ENCODE measurements at regions not wholly inside any gene's neighbourhood (a gene's known extent, or its start where the extent isn't known, plus 50 kb on each side); places are given as distances from the start of the nearest gene placed in this dataset.
"Not testable (repeated sequence)": the region's sequence is repeated elsewhere in the genome, so short reads cannot be mapped to it uniquely, and the experiment has no call there.

- no peak for TF ChIP-seq SKIL (IDR thresholded peaks at IDR 0.05; ENCODE audit: low read depth, poor library complexity, severe bottlenecking)
- no peak for TF ChIP-seq ZBED1 (IDR thresholded peaks at IDR 0.05; ENCODE audit: borderline replicate concordance)
- TF ChIP-seq SMC3 (IDR thresholded peaks at IDR 0.05; ENCODE audit: borderline replicate concordance, low read length) = no peak
- no peak for TF ChIP-seq MYC (IDR thresholded peaks at IDR 0.05; ENCODE audit: insufficient read depth, insufficient read length, insufficient replicate concordance, low read length, severe bottlenecking)
- TF ChIP-seq NR2C1 (IDR thresholded peaks at IDR 0.05) = no peak
Measured at GRCh38 chr11:110850846-110851245, 138.6 kb upstream of the ARHGAP20 start (continued).

- H3K9me3 ChIP-seq (replicated peaks; ENCODE audit: control insufficient read depth, insufficient read depth, low read length); H3K9ac ChIP-seq (ENCODE audit: control insufficient read depth, insufficient read depth, low read length); SMC1A ChIA-PET (ENCODE audit: uncharacterized antibody, unreplicated experiment); H3K36me3 ChIP-seq (ENCODE audit: control insufficient read depth in 2 of 2, insufficient read depth in 2 of 2, low read length in 1 of 2); H3K79me2 ChIP-seq (ENCODE audit: control insufficient read depth, insufficient read depth, low read length); BruUV-seq (replicated peaks); H3K4me1 ChIP-seq (ENCODE audit: control insufficient read depth, insufficient read depth, low read length); in situ Hi-C loops (cut with MboI); ATAC-seq; H4K20me1 ChIP-seq (ENCODE audit: control insufficient read depth, insufficient read depth); H3K4me2 ChIP-seq (ENCODE audit: control insufficient read depth, insufficient read depth); DNase-seq (ENCODE audit: low read depth, low spot score); H2AFZ ChIP-seq (ENCODE audit: control insufficient read depth, low read depth, low read length); intact Hi-C loops (cut with micrococcal nuclease; ENCODE audit: unreplicated experiment); H3K27ac ChIP-seq (ENCODE audit: control insufficient read depth, insufficient read depth); POLR2A ChIA-PET; H3K4me3 ChIP-seq; H3K27me3 ChIP-seq (replicated peaks in 1 of 2; ENCODE audit: control insufficient read depth in 2 of 2, insufficient read depth in 2 of 2, low read length in 1 of 2); FAIRE-seq; RAD21 ChIA-PET (ENCODE audit: unreplicated experiment): not testable (repeated sequence)
- WGBS (ENCODE audit: insufficient coverage, insufficient replicate concordance, low lambda C conversion rate, missing lambda C conversion rate) = 45% methylated on average over 1 of the region's 1 CpG
- CTCF ChIA-PET = interaction anchor here (0.6 kb wide), 1 partner anchor 19 kb away, joined by 3 read pairs; no protein-coding TSS in a partner anchor
Measured at GRCh38 chr11:110843053-110843452, 130.8 kb upstream of the ARHGAP20 start.

All from GM12878 (cell line).